Vagina (tissue), 2 donors: ENCODE measurements at regions not wholly inside any gene's neighbourhood (a gene's known extent, or its start where the extent isn't known, plus 50 kb on each side); places are given as distances from the start of the nearest gene placed in this dataset.

ENCODE experiments used
- POLR2A ChIP-seq, 2 donors: fragments of 450-650 bp; IDR thresholded peaks; one replicate each; pipeline ENCODE4 v1.6.1; 2017; ENCODE audit warnings: antibody characterized with exemption in 2 of 2, mild to moderate bottlenecking in 2 of 2, moderate library complexity in 2 of 2
- TF ChIP-seq, protein P1 (sequence below), 3 experiments: fragments of 450-650 bp in 2 of 3; fragments of 200-600 bp in 1 of 3; sonication (generic) in 1 of 3; IDR thresholded peaks; one replicate each; pipeline ENCODE4 v1.5.1; 2017 to 2019; ENCODE audit warnings: antibody characterized with exemption in 3 of 3, mild to moderate bottlenecking in 2 of 3, moderate library complexity in 2 of 3

DNA sequence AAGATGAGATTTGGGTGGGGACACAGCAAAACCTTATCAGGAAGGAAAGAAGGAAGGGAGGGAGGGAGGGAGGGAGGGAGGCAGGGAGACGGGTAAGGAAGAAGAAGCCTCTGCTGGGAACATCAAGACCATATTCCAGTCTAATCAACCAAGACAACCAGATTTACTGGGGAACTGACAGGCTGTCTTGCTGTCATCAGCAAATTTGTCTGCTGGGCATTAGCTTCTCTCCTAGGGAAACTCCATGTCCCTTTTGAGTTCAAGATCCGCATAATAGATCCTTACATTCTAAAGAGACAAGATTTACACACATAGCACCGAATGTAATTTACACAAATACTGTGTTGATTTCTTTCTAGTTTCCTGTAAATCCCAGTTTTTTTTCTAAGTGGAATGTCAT is 1618.9 kb upstream of the ZEB2 start:
- TF ChIP-seq POLR2A (IDR thresholded peaks at IDR 0.05): no peak
- TF ChIP-seq, protein P1, sequence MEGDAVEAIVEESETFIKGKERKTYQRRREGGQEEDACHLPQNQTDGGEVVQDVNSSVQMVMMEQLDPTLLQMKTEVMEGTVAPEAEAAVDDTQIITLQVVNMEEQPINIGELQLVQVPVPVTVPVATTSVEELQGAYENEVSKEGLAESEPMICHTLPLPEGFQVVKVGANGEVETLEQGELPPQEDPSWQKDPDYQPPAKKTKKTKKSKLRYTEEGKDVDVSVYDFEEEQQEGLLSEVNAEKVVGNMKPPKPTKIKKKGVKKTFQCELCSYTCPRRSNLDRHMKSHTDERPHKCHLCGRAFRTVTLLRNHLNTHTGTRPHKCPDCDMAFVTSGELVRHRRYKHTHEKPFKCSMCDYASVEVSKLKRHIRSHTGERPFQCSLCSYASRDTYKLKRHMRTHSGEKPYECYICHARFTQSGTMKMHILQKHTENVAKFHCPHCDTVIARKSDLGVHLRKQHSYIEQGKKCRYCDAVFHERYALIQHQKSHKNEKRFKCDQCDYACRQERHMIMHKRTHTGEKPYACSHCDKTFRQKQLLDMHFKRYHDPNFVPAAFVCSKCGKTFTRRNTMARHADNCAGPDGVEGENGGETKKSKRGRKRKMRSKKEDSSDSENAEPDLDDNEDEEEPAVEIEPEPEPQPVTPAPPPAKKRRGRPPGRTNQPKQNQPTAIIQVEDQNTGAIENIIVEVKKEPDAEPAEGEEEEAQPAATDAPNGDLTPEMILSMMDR (IDR thresholded peaks at IDR 0.05): no peak
